HCT116 (cell line): ENCODE measurements at regions not wholly inside any gene's neighbourhood (a gene's known extent, or its start where the extent isn't known, plus 50 kb on each side); places are given as distances from the start of the nearest gene placed in this dataset.

Experiments used
- EZH2 ChIP-seq: fragments of 200-600 bp; sonication (generic); IDR thresholded peaks from 2 replicates; pipeline ENCODE4 v1.6.1; 2017; ENCODE audit warnings: antibody characterized with exemption, mixed run types
- EZH2phosphoT487 ChIP-seq: fragments of 200-600 bp; IDR thresholded peaks from 2 replicates; pipeline ENCODE4 v1.6.1; 2018; ENCODE audit warnings: antibody characterized with exemption, borderline replicate concordance
- JUND ChIP-seq: IDR thresholded peaks from 2 replicates; pipeline ENCODE4 v1.6.1; 2012
- MAX ChIP-seq: IDR thresholded peaks from 2 replicates; pipeline ENCODE4 v1.6.1; 2012
- POLR2A ChIP-seq: IDR thresholded peaks from 2 replicates; pipeline ENCODE4 v1.7.0; 2011; ENCODE audit warnings: borderline replicate concordance; ENCODE audit not compliant: insufficient read depth, insufficient read length; ENCODE audit errors: extremely low read depth
- POLR2AphosphoS5 ChIP-seq: IDR thresholded peaks from 2 replicates; pipeline ENCODE4 v1.6.1; 2011; ENCODE audit warnings: mild to moderate bottlenecking, low read depth, low read length, moderate library complexity
- REST ChIP-seq: IDR thresholded peaks from 2 replicates; pipeline ENCODE4 v1.6.1; 2012; ENCODE audit warnings: low read depth
- SP1 ChIP-seq: IDR thresholded peaks from 2 replicates; pipeline ENCODE4 v1.6.1; 2012; ENCODE audit warnings: low read depth
- SRF ChIP-seq: IDR thresholded peaks from 2 replicates; pipeline ENCODE4 v1.6.1; 2012; ENCODE audit warnings: low read depth
- ZNF274 ChIP-seq: fragments of 200-500 bp; sonication (Bioruptor generic); IDR thresholded peaks from 2 replicates; pipeline ENCODE4 v1.6.1; 2014; ENCODE audit warnings: mild to moderate bottlenecking, low read depth, low read length, inconsistent platforms
- TF ChIP-seq, protein P1 (sequence below), 3 experiments: fragments of 200-600 bp in 1 of 3; sonication (generic) in 1 of 3; IDR thresholded peaks in 2 of 3; conservative IDR thresholded peaks in 1 of 3; 2 replicates each; pipeline ENCODE4 v1.5.1; 2012 to 2017; ENCODE audit warnings: low read depth in 2 of 3, low read length in 2 of 3, antibody characterized with exemption in 1 of 3, borderline replicate concordance in 1 of 3, control low read depth in 1 of 3, mild to moderate bottlenecking in 1 of 3, mixed read lengths in 1 of 3, mixed run types in 1 of 3, moderate library complexity in 1 of 3; ENCODE audit not compliant: insufficient read depth in 1 of 3

DNA sequence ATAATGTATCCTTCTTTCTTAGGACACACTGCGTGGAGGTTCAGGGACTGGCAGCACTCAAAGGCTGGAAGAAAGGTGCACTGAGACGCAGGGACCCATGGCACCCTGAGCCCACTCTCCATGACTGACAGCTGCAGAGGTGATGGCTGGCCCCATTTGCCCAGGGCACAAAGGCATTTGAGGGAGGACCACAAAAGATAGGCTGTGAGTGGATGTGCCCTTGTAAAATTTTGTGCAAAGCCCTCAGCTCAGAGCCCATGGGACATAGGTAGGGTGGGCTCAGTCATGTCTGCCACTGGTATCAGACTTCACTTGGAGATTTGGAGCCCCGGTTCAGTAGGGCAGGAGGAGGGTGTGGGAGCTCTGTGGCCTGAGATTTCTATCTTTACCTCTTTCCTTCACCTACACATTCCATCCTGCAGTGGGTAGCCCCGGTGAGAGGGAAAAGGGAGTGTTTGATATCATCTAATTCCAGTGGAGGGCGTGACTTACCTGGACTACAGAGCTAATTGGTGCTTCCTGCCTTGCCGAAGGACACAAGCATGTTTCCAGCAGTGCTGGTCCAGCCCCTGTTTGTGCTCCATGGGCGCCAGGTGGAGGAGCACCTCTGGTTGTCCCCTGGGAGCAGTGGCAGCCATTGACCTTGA lies 312.2 kb downstream of the EN1 start:
- TF ChIP-seq, protein P1, sequence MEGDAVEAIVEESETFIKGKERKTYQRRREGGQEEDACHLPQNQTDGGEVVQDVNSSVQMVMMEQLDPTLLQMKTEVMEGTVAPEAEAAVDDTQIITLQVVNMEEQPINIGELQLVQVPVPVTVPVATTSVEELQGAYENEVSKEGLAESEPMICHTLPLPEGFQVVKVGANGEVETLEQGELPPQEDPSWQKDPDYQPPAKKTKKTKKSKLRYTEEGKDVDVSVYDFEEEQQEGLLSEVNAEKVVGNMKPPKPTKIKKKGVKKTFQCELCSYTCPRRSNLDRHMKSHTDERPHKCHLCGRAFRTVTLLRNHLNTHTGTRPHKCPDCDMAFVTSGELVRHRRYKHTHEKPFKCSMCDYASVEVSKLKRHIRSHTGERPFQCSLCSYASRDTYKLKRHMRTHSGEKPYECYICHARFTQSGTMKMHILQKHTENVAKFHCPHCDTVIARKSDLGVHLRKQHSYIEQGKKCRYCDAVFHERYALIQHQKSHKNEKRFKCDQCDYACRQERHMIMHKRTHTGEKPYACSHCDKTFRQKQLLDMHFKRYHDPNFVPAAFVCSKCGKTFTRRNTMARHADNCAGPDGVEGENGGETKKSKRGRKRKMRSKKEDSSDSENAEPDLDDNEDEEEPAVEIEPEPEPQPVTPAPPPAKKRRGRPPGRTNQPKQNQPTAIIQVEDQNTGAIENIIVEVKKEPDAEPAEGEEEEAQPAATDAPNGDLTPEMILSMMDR (IDR thresholded peaks at IDR 0.05 in 2 of 3, conservative IDR thresholded peaks at IDR 0.05 in 1 of 3; ENCODE audit: borderline replicate concordance in 1 of 3, insufficient read depth in 1 of 3, low read depth in 2 of 3, low read length in 2 of 3) = 0 out of 6 replicates have a peak, but pooled peaks of 1 of the 3 experiments have one; percentile 8
- no peak for TF ChIP-seq POLR2A
- TF ChIP-seq MAX = no peak
- TF ChIP-seq JUND = no peak
- no peak for TF ChIP-seq ZNF274
- TF ChIP-seq EZH2 = no peak
- no peak for TF ChIP-seq REST
- TF ChIP-seq SRF = no peak
- no peak for TF ChIP-seq SP1
- no peak for TF ChIP-seq EZH2phosphoT487
- no peak for TF ChIP-seq POLR2AphosphoS5
